ENCODE measurements at regions not wholly inside any gene's neighbourhood (a gene's known extent, or its start where the extent isn't known, plus 50 kb on each side); places are given as distances from the start of the nearest gene placed in this dataset.

DNA sequence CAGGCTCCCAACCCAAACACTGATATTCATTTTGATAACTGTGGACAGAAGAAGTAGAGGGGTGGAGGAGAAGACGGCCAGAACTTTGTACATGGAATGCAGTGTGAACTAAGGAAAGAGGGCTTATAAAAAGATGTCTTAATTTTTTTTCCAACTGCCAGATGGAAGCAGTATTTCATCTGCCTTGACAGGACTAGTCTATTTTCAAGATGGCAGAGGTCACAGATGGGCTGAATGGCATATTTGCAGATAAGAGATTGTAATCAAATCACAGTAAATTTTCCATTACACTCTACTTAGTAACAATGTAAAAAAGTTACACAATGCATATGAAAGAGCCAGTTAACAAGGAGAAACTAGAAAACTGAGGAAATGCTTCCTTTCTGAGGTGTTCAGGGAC lies 246.8 kb upstream of the FMN2 start:
- Histone ChIP-seq H3K4me3 (no peak overlapping the region), H3K27me3 (no peaks in the 10 kb centered on the region), H3K36me3 (no peaks in the 10 kb centered on the region), H3K9me3 (no peaks in the 10 kb centered on the region), H3K27ac (no peak overlapping the region), H3K4me1 (no peaks in the 10 kb centered on the region)
- 44% methylated on average over 1 of the region's 1 CpG for WGBS (ENCODE audit: insufficient coverage, low coverage, low lambda C conversion rate, missing lambda C conversion rate)
- ATAC-seq (no peak), DNase-seq (no peak)
- TF ChIP-seq, protein P1, sequence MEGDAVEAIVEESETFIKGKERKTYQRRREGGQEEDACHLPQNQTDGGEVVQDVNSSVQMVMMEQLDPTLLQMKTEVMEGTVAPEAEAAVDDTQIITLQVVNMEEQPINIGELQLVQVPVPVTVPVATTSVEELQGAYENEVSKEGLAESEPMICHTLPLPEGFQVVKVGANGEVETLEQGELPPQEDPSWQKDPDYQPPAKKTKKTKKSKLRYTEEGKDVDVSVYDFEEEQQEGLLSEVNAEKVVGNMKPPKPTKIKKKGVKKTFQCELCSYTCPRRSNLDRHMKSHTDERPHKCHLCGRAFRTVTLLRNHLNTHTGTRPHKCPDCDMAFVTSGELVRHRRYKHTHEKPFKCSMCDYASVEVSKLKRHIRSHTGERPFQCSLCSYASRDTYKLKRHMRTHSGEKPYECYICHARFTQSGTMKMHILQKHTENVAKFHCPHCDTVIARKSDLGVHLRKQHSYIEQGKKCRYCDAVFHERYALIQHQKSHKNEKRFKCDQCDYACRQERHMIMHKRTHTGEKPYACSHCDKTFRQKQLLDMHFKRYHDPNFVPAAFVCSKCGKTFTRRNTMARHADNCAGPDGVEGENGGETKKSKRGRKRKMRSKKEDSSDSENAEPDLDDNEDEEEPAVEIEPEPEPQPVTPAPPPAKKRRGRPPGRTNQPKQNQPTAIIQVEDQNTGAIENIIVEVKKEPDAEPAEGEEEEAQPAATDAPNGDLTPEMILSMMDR (IDR thresholded peaks at IDR 0.05): no peak
- intact Hi-C loops (cut with DNase I): no loop called here

DNA sequence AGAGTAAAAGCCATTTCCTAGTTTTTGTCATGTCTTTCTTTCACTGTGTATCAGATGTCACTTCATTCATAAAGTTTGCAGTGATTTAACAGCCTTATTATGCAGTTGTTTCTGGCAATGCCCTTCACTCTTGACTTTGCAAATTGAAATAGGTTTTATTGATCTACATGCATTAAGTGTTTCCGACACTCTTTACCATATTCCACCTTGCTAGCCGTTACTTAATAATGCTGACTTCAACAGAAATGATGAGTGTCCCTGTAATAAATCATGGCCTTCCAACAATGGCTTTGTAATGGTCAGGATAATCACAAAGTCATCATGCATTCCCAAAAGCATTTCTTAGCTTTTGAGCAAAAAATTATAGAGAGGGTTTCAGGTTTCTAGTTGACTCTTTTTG lies 236.8 kb upstream of the FMN2 start:
- Histone ChIP-seq H3K9me3 (no peaks in the 10 kb centered on the region), H3K27ac (no peak overlapping the region), H3K27me3 (no peaks in the 10 kb centered on the region), H3K4me3 (no peak overlapping the region), H3K36me3 (no peaks in the 10 kb centered on the region), H3K4me1 (no peaks in the 10 kb centered on the region)
- TF ChIP-seq POLR2A (IDR thresholded peaks at IDR 0.05): no peak
- TF ChIP-seq, protein P1 (IDR thresholded peaks at IDR 0.05): no peak
- intact Hi-C loops (cut with DNase I): no loop called here
- ATAC-seq (no peak), DNase-seq (no peak)
- WGBS (ENCODE audit: insufficient coverage, low coverage, low lambda C conversion rate, missing lambda C conversion rate): 43% methylated on average over 2 of the region's 2 CpGs

DNA sequence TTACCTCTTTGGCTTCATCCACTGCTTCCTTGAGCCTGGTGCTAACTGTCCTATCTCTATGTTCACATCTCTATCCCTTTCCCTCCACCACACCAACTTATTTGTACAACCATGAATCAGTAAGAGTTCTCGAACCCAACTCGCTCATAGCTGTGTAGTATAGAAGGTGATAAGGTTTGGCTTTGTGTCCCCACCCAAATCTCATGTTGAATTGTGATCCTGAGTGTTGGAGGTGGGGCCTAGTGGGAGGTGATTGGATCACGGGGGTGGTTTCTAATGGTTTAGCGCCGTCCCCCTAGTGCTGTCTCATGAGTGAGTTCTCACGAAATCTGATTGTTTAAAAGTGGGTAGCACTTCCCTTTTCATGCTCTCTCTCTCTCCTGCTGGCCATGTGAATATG lies 235.6 kb upstream of the FMN2 start:
- Histone ChIP-seq H3K4me3 (no peak overlapping the region), H3K27ac (no peak overlapping the region), H3K4me1 (no peaks in the 10 kb centered on the region), H3K36me3 (no peaks in the 10 kb centered on the region), H3K9me3 (no peaks in the 10 kb centered on the region), H3K27me3 (no peaks in the 10 kb centered on the region)
- DNase-seq (no peak), ATAC-seq (no peak)
- intact Hi-C loops (cut with DNase I): no loop called here
- WGBS (ENCODE audit: insufficient coverage, low coverage, low lambda C conversion rate, missing lambda C conversion rate): 63% methylated on average over 4 of the region's 6 CpGs
- no peak for TF ChIP-seq POLR2A (IDR thresholded peaks at IDR 0.05)
- TF ChIP-seq, protein P1 (IDR thresholded peaks at IDR 0.05): no peak

DNA sequence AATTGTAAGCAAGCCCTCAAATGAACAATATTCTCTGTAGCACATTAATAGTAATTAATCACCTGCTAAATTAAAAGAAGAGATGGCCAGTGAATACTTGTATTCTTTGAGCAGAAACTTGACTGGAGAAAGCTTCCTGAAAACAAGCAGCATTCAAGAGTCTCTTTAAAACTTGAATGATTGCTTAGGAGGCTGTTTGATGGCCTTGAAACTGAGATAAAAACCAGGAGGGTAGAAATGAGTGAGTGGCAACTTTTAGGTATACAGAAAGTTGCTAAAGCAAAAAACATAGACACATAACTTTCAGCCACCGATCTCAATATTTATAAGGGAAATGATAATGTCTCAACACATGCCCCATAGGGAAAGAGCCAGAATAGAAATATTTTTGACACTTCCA lies 234.8 kb upstream of the FMN2 start:
- Histone ChIP-seq H3K36me3 (no peaks in the 10 kb centered on the region), H3K4me1 (no peaks in the 10 kb centered on the region), H3K27me3 (no peaks in the 10 kb centered on the region), H3K4me3 (no peak overlapping the region), H3K9me3 (no peaks in the 10 kb centered on the region), H3K27ac (no peak overlapping the region)
- no peak for TF ChIP-seq POLR2A (IDR thresholded peaks at IDR 0.05)
- TF ChIP-seq, protein P1 (IDR thresholded peaks at IDR 0.05): no peak
- intact Hi-C loops (cut with DNase I): no loop called here
- DNase-seq (no peak), ATAC-seq (no peak)
- WGBS (ENCODE audit: insufficient coverage, low coverage, low lambda C conversion rate, missing lambda C conversion rate): 76% methylated on average over 1 of the region's 1 CpG

DNA sequence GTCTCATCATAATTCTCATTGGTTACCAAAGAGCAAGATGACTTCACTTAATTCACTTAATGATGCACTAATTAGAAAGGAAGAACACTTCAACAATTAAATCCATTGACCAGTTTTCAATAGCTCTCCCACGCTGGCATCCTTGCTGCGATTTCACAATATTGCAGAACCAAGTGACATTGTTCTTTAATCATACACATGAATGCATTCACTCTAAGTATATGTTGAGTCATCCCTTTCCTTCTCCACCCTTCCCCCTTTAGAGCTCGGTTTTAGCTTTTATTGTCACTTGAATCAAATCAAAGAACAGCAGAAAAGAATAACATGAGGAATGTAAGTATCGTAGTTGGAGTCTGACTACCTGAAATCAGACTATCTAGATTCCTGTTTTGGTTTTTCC lies 233.6 kb upstream of the FMN2 start:
- Histone ChIP-seq H3K27me3 (no peaks in the 10 kb centered on the region), H3K4me3 (no peak overlapping the region), H3K27ac (no peak overlapping the region), H3K9me3 (no peaks in the 10 kb centered on the region), H3K4me1 (no peaks in the 10 kb centered on the region), H3K36me3 (no peaks in the 10 kb centered on the region)
- intact Hi-C loops (cut with DNase I): no loop called here
- DNase-seq (no peak), ATAC-seq (no peak)
- TF ChIP-seq, protein P1 (IDR thresholded peaks at IDR 0.05): no peak
- no peak for TF ChIP-seq POLR2A (IDR thresholded peaks at IDR 0.05)
- 59% methylated on average over 4 of the region's 4 CpGs for WGBS (ENCODE audit: insufficient coverage, low coverage, low lambda C conversion rate, missing lambda C conversion rate)

Data from right lobe of liver (tissue), 6 donors.